Erythroblast (primary cell): ENCODE measurements at regions not wholly inside any gene's neighbourhood (a gene's known extent, or its start where the extent isn't known, plus 50 kb on each side); places are given as distances from the start of the nearest gene placed in this dataset.

Source experiments
- GATA1 ChIP-seq: IDR thresholded peaks from 2 replicates; pipeline ENCODE4 v1.6.1; 2011; ENCODE audit warnings: low read depth, mild to moderate bottlenecking, control low read depth, low read length, moderate library complexity
- POLR2A ChIP-seq: IDR thresholded peaks from 2 replicates; pipeline ENCODE4 v1.6.1; 2011; ENCODE audit warnings: mild to moderate bottlenecking, low read length

DNA sequence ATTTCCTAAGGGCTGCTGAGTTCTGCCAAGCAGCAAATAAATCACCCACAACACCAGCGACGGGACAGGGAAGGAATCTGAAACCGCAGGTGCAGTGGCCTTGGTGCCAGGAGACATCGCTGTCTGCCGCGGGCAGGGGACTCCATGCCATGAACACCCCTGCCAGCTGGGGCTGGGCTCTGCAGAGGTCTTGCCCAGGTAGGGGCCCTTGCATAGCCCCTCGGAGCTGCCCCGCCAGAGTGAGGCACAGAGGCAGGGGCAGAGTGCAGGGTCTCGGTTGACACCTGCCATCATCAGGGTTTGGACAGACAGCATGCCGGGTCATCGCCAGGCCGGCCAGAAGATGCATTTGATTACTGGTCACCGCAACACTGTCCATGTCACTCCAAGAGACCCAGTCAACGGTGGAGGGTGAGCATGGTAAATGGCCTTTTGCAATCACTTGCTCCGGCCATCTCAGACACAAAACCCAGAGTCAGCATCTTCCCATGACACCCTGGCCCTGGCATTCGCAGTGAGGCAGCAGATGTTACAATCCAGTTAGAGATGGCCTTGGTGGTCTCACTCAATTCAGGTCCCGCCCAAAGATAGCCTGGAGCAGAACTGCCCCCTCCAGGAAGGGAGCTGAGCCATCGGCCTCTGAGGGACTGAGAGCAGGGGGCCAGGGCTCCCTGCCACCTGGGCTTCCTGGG lies 255.4 kb downstream of the NDUFA10 start:
- TF ChIP-seq POLR2A (no peak), GATA1 (no peak)
